Activated T-helper 1 cell treated with anti-CD3 and anti-CD28 coated beads, Interleukin-12 subunit alpha, Interleukin-12 subunit beta, Interleukin-2, Interleukin-4 antibody, amounts not matched to agents 30 ng/mL and 10 ng/mL and 1 ng/mL, durations not matched to agents 14 hours and 24 hours and 36 hours (primary cell): ENCODE measurements at regions not wholly inside any gene's neighbourhood (a gene's known extent, or its start where the extent isn't known, plus 50 kb on each side); places are given as distances from the start of the nearest gene placed in this dataset.
A peak's percentile ranks its signal among the peaks of the same experiment; 100 is the strongest.

Source experiments
- DNase-seq: peaks from one replicate; pipeline ENCODE4 v3.0.0; 2021; ENCODE audit warnings: low spot score
- H3K27ac Mint-ChIP-seq: one replicate; pipeline ENCODE4 v1.8.0; 2021; ENCODE audit warnings: mild to moderate bottlenecking, mixed read lengths
- H3K27me3 Mint-ChIP-seq: one replicate; pipeline ENCODE4 v1.8.0; 2022; ENCODE audit warnings: mild to moderate bottlenecking, moderate library complexity, mixed read lengths; ENCODE audit not compliant: insufficient read depth
- H3K36me3 Mint-ChIP-seq: one replicate; pipeline ENCODE4 v1.8.0; 2021; ENCODE audit warnings: low read depth, mixed read lengths
- H3K4me1 Mint-ChIP-seq: one replicate; pipeline ENCODE4 v1.8.0; 2021; ENCODE audit warnings: low read depth, mixed read lengths
- H3K4me3 Mint-ChIP-seq: one replicate; pipeline ENCODE4 v1.8.0; 2021; ENCODE audit warnings: mild to moderate bottlenecking, moderate library complexity, mixed read lengths
- H3K9me3 Mint-ChIP-seq: one replicate; pipeline ENCODE4 v1.8.0; 2021; ENCODE audit warnings: mixed read lengths
- intact Hi-C: fragments of 100-400 bp; cut with micrococcal nuclease; formaldehyde crosslinking; loops from one replicate; pipeline ENCODE4 v1.15.1; 2024

GRCh38 chr3:70120357-70120966 lies 120.9 kb downstream of the SAMMSON start:
- H3K27me3 Mint-ChIP-seq: peaks cover 2% of the 10 kb centered on the region
- H3K4me3 Mint-ChIP-seq: no peak overlapping the region
- no peaks in the 10 kb centered on the region for H3K36me3 Mint-ChIP-seq
- no peak overlapping the region for H3K27ac Mint-ChIP-seq
- H3K4me1 Mint-ChIP-seq: no peaks in the 10 kb centered on the region
- peak; percentile 23 for DNase-seq
- intact Hi-C loops: loop anchor here (2.0 kb wide), 2 partner anchors 238 to 1464 kb away; no protein-coding TSS in a partner anchor
- H3K9me3 Mint-ChIP-seq: no peaks in the 10 kb centered on the region

- no peaks in the 10 kb centered on the region for H3K9me3 Mint-ChIP-seq
- H3K4me3 Mint-ChIP-seq: no peak overlapping the region
- intact Hi-C loops: no loop called here
- no peak overlapping the region for H3K27ac Mint-ChIP-seq
- peaks cover 4% of the 10 kb centered on the region for H3K27me3 Mint-ChIP-seq
- no peaks in the 10 kb centered on the region for H3K36me3 Mint-ChIP-seq
- no peaks in the 10 kb centered on the region for H3K4me1 Mint-ChIP-seq
- DNase-seq: no peak
Observed at GRCh38 chr3:70127192-70127591, 127.7 kb downstream of the SAMMSON start.

GRCh38 chr3:70137366-70137765 lies 137.8 kb downstream of the SAMMSON start:
- intact Hi-C loops: no loop called here
- no peak for DNase-seq
- Mint-ChIP-seq H3K4me3 (no peak overlapping the region), H3K36me3 (no peaks in the 10 kb centered on the region), H3K27ac (no peak overlapping the region), H3K4me1 (no peaks in the 10 kb centered on the region), H3K9me3 (no peaks in the 10 kb centered on the region), H3K27me3 (no peaks in the 10 kb centered on the region)

GRCh38 chr3:70138606-70139005 lies 139.1 kb downstream of the SAMMSON start:
- Mint-ChIP-seq H3K27me3 (no peaks in the 10 kb centered on the region), H3K4me1 (no peaks in the 10 kb centered on the region), H3K9me3 (no peaks in the 10 kb centered on the region), H3K4me3 (no peak overlapping the region), H3K27ac (no peak overlapping the region), H3K36me3 (no peaks in the 10 kb centered on the region)
- intact Hi-C loops: no loop called here
- DNase-seq: no peak
